HG03025 (cell line): ENCODE measurements at regions not wholly inside any gene's neighbourhood (a gene's known extent, or its start where the extent isn't known, plus 50 kb on each side); places are given as distances from the start of the nearest gene placed in this dataset.

Experiments used
- ATAC-seq: cut with Tn5 transposase; IDR thresholded peaks from one replicate; pipeline ENCODE4 v1.9.1; 2021; ENCODE audit warnings: mild to moderate bottlenecking, moderate library complexity; ENCODE audit not compliant: unreplicated experiment, low FRiP score

DNA sequence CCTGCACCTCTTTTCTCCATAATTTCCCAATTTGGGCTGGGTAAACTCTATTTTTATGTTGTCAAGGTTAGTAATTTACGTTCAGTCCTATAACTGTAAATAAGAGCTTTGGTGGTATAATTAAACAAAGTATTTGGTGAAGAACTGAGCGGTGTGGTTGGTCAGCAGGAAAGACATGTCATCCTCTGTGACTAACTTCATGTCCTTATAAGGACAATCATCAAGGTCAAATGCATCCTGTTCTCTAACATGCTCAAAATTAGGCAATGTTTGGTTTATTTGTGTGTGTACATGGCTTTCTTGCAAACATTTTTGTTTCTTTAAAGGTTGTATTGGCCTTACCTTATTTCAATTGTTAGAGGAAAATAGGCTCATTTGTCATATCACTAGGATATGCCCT, 121.5 kb upstream of the NABP1 start:
- no peak for ATAC-seq

- ATAC-seq = no peak
Measured at GRCh38 chr2:191557841-191558240, 120.1 kb upstream of the NABP1 start.

DNA sequence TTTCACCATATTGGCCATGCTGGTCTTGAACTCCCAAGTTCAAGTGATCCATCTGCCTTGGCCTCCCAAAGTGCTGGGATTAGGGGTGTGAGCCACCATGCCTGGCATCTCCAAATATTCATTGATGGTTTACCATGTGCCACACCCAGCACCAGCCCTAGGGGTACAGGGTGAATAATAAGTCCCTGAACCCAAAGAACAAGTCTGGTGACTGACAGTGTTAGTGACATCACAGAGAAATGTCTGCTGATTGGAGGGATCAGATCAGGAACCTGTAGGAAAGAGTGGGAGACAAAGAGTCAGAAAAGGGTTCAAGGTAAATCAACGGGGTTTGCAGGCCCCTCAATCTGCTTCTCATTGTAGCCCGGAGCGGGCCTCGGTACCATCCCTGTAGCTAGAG, 118.4 kb upstream of the NABP1 start:
- ATAC-seq = no peak

GRCh38 chr2:191560411-191560980, 117.4 kb upstream of the NABP1 start:
- no peak for ATAC-seq

- ATAC-seq = no peak
Measured at GRCh38 chr2:191565120-191565519, 112.8 kb upstream of the NABP1 start.

GRCh38 chr2:191565647-191566198, 112.2 kb upstream of the NABP1 start:
- peak; percentile 67 for ATAC-seq

DNA sequence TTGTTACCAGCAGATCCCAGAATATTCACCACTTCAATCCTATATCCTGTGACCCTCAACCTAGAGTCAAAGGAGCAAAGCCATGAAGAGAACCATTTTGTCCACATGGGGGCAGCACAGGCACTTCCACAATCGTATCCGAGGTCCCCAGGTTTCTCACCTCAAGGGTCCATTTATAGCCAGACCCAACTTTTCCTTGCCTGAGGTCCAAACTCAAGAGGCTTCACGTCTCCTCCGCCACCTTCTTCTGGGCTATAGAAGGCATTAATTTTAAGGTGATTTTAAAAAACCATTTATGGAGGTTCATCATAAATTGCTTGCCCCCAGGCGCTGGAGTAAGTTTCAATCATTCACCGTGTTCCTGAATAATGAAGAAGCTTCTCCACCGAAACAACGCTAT, 111.6 kb upstream of the NABP1 start:
- peak; percentile 49 for ATAC-seq

GRCh38 chr2:191567206-191567605, 110.7 kb upstream of the NABP1 start:
- ATAC-seq = no peak

- ATAC-seq = no peak
Measured at GRCh38 chr2:191569025-191569424, 108.9 kb upstream of the NABP1 start.

- no peak for ATAC-seq
Measured at GRCh38 chr2:191571163-191571769, 106.7 kb upstream of the NABP1 start.

GRCh38 chr2:191572319-191572718, 105.6 kb upstream of the NABP1 start:
- no peak for ATAC-seq

- ATAC-seq = no peak
Measured at GRCh38 chr2:191573216-191573615, 104.7 kb upstream of the NABP1 start.

DNA sequence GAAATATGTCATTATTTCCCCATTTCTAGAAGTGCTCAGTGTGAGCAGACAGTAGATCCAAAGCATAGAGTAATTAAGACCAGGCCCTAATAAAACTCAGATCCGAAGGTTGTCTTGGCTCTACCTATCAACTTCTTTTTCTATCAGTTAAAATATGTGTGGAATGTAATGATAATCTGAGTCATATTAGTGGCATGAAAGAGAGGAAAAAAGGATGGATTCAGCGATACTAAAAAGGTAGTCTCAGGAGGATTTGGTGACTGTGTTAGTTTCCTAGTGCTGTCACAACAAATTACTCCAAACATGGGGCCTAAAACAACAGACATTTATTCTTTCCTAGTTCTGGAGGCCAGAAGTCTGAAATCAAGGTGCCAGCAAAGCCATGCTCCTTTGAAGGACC, 103.7 kb upstream of the NABP1 start:
- ATAC-seq = no peak

GRCh38 chr2:191577605-191578004, 100.3 kb upstream of the NABP1 start:
- ATAC-seq = no peak

DNA sequence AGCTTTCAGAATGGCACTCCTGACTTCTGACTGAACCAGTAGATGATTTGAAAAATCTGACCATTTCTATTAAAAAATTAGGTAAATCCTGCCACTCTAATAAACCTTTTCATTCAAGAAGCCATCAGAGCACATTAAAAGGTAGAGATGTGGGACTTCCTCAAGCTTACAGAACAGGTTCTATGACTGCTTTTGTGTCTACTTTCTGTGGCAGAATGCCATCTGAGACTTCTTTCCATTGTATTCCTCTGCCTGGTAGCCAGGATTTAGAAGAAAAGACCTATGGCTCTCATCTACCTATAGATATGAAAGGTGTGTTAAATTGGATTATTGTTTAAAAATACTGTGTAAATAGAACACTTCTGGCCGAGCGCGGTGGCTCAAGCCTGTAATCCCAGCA, 99.9 kb upstream of the NABP1 start:
- no peak for ATAC-seq

GRCh38 chr2:191580581-191580980, 97.4 kb upstream of the NABP1 start:
- no peak for ATAC-seq

DNA sequence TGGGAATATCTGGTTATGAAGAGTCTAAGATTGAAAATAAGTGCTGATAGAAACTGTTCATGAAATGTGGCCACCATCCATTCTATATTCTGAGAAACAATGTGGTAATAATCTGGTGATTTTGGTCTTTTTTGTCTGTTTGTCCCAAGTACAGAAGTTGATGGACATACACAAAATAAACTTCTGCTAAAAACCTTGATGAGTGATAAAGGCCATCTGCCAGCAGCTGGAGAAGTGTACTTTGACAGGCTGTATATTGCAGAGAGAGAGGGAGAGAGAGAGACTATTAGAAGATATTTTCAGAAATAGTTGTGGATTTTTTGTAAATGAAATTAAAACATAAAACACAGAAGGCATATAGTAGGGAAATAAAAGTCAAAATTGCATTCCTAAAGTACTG, 96.9 kb upstream of the NABP1 start:
- no peak for ATAC-seq

GRCh38 chr2:191582355-191582754, 95.6 kb upstream of the NABP1 start:
- ATAC-seq = no peak

GRCh38 chr2:191591025-191591424, 86.9 kb upstream of the NABP1 start:
- no peak for ATAC-seq

- ATAC-seq = no peak
Measured at GRCh38 chr2:191593622-191594385, 84.1 kb upstream of the NABP1 start.

GRCh38 chr2:191597186-191597751, 80.7 kb upstream of the NABP1 start:
- no peak for ATAC-seq
